ENCODE measurements at regions not wholly inside any gene's neighbourhood (a gene's known extent, or its start where the extent isn't known, plus 50 kb on each side); places are given as distances from the start of the nearest gene placed in this dataset.

- no peak overlapping the region for H3K4me3 ChIP-seq (ENCODE audit: low read depth, low read length)
- DNase-seq: no peak
- H3K36me3 ChIP-seq: no peaks in the 10 kb centered on the region
- no peak for TF ChIP-seq CTCF (IDR thresholded peaks at IDR 0.05; ENCODE audit: low read depth, low read length)
- peaks cover 3% of the 10 kb centered on the region for H3K4me1 ChIP-seq
- no peaks in the 10 kb centered on the region for H3K27me3 ChIP-seq
- H3K9me3 ChIP-seq: no peaks in the 10 kb centered on the region
These were observed 60.3 kb downstream of the SEC61B start for GRCh38 chr9:99282406-99282805.

GRCh38 chr9:99285965-99286364 is 63.9 kb downstream of the SEC61B start:
- no peak for TF ChIP-seq CTCF (IDR thresholded peaks at IDR 0.05; ENCODE audit: low read depth, low read length)
- H3K36me3 ChIP-seq: no peaks in the 10 kb centered on the region
- no peak overlapping the region for H3K4me3 ChIP-seq (ENCODE audit: low read depth, low read length)
- no peak for DNase-seq
- peaks cover 3% of the 10 kb centered on the region for H3K4me1 ChIP-seq
- H3K9me3 ChIP-seq: no peaks in the 10 kb centered on the region
- no peaks in the 10 kb centered on the region for H3K27me3 ChIP-seq

- no peak overlapping the region for H3K4me3 ChIP-seq (ENCODE audit: low read depth, low read length)
- TF ChIP-seq CTCF (IDR thresholded peaks at IDR 0.05; ENCODE audit: low read depth, low read length): no peak
- H3K9me3 ChIP-seq: no peaks in the 10 kb centered on the region
- H3K4me1 ChIP-seq: peaks cover 3% of the 10 kb centered on the region
- no peaks in the 10 kb centered on the region for H3K27me3 ChIP-seq
- DNase-seq: no peak
- no peaks in the 10 kb centered on the region for H3K36me3 ChIP-seq
These were observed 64.5 kb downstream of the SEC61B start for GRCh38 chr9:99286536-99286935.

GRCh38 chr9:99287641-99288040 is 65.6 kb downstream of the SEC61B start:
- no peak overlapping the region for H3K4me3 ChIP-seq (ENCODE audit: low read depth, low read length)
- no peaks in the 10 kb centered on the region for H3K27me3 ChIP-seq
- no peaks in the 10 kb centered on the region for H3K36me3 ChIP-seq
- H3K9me3 ChIP-seq: no peaks in the 10 kb centered on the region
- DNase-seq: no peak
- H3K4me1 ChIP-seq: peaks cover 3% of the 10 kb centered on the region
- no peak for TF ChIP-seq CTCF (IDR thresholded peaks at IDR 0.05; ENCODE audit: low read depth, low read length)

GRCh38 chr9:99288830-99289229 is 66.7 kb downstream of the SEC61B start:
- DNase-seq: no peak
- Histone ChIP-seq H3K9me3 (no peaks in the 10 kb centered on the region), H3K27me3 (no peaks in the 10 kb centered on the region), H3K4me3 (ENCODE audit: low read depth, low read length) (no peak overlapping the region), H3K4me1 (peaks cover 3% of the 10 kb centered on the region), H3K36me3 (no peaks in the 10 kb centered on the region)
- TF ChIP-seq CTCF (IDR thresholded peaks at IDR 0.05; ENCODE audit: low read depth, low read length): no peak

GRCh38 chr9:99294850-99295461 is 72.9 kb downstream of the SEC61B start:
- no peak for TF ChIP-seq CTCF (IDR thresholded peaks at IDR 0.05; ENCODE audit: low read depth, low read length)
- no peak for DNase-seq

More at GRCh38 chr9:99294850-99295461, 72.9 kb downstream of the SEC61B start:
- no peaks in the 10 kb centered on the region; the same call in 1 of the 2 replicates for H3K9me3 ChIP-seq
- no peaks in the 10 kb centered on the region for H3K36me3 ChIP-seq
- peaks cover 18% of the 10 kb centered on the region; the same call in 1 of the 2 replicates for H3K4me1 ChIP-seq
- no peak overlapping the region for H3K4me3 ChIP-seq (ENCODE audit: low read depth, low read length)
- H3K27me3 ChIP-seq: no peaks in the 10 kb centered on the region

All from BE2C (cell line).